HEK293 (cell line): ENCODE measurements at regions not wholly inside any gene's neighbourhood (a gene's known extent, or its start where the extent isn't known, plus 50 kb on each side); places are given as distances from the start of the nearest gene placed in this dataset.

Source experiments
- CTCF ChIA-PET: fragments of 350-600 bp; formaldehyde crosslinking; extraction: SDS; loops from one replicate; lab custom pipeline; 2021; ENCODE audit warnings: antibody characterized with exemption; lab: Yijun Ruan, JAX
- POLR2A ChIA-PET: fragments of 300-600 bp; formaldehyde crosslinking; extraction: SDS; loops from one replicate; lab custom pipeline; 2020; ENCODE audit warnings: antibody characterized with exemption, inconsistent platforms; lab: Yijun Ruan, JAX
- H3K27ac ChIP-seq: fragments of 200-500 bp; sonication (Bioruptor generic); 2 replicates; pipeline ENCODE4 v1.5.1; 2014; ENCODE audit warnings: low read depth, low read length, control low read depth, inconsistent platforms; ENCODE audit errors: extremely low read depth
- H3K36me3 ChIP-seq, 2 experiments: fragments of 200-500 bp in 1 of 2; sonication (Bioruptor generic) in 1 of 2; 1 replicate in 1 of 2; 2 replicates in 1 of 2; pipeline ENCODE4 v1.5.1; 2014 to 2017; ENCODE audit warnings: inconsistent platforms in 2 of 2, low read length in 2 of 2; ENCODE audit not compliant: control insufficient read depth in 2 of 2, insufficient read depth in 1 of 2
- H3K4me1 ChIP-seq: fragments of 200-500 bp; sonication (Bioruptor generic); 2 replicates; pipeline ENCODE4 v1.5.1; 2014; ENCODE audit warnings: mild to moderate bottlenecking, low read length, inconsistent platforms; ENCODE audit not compliant: control insufficient read depth, insufficient read depth
- H3K4me3 ChIP-seq: 2 replicates; pipeline ENCODE4 v1.5.1; 2011; ENCODE audit warnings: low read depth, mild to moderate bottlenecking, control low read depth, low read length, moderate library complexity
- H3K9me3 ChIP-seq: fragments of 200-500 bp; sonication (Bioruptor generic); 2 replicates; pipeline ENCODE4 v1.5.1; 2014; ENCODE audit warnings: low read depth, low read length, inconsistent platforms; ENCODE audit not compliant: control insufficient read depth, insufficient read depth
- AEBP2 ChIP-seq: fragments of 450-650 bp; formaldehyde crosslinking; IDR thresholded peaks from 2 replicates; pipeline ENCODE4 v1.5.1; 2016; ENCODE audit warnings: missing biosample characterization, missing genetic modification characterization, borderline replicate concordance
- HOXA7 ChIP-seq: sonication (generic); formaldehyde crosslinking; IDR thresholded peaks from 2 replicates; pipeline ENCODE4 v1.8.1; 2022; ENCODE audit warnings: missing genetic modification reagents, borderline replicate concordance
- KLF7 ChIP-seq: fragments of 450-650 bp; formaldehyde crosslinking; IDR thresholded peaks from 2 replicates; pipeline ENCODE4 v1.5.1; 2016; ENCODE audit warnings: missing biosample characterization, missing genetic modification characterization, borderline replicate concordance
- PRDM1 ChIP-seq: fragments of 450-650 bp; formaldehyde crosslinking; IDR thresholded peaks from 2 replicates; pipeline ENCODE4; 2016; ENCODE audit warnings: missing biosample characterization, missing genetic modification characterization
- PRDM4 ChIP-seq: fragments of 450-650 bp; formaldehyde crosslinking; IDR thresholded peaks from 2 replicates; pipeline ENCODE4 v1.5.1; 2017; ENCODE audit warnings: missing biosample characterization, missing genetic modification characterization
- SP3 ChIP-seq: fragments of 450-650 bp; formaldehyde crosslinking; IDR thresholded peaks from 2 replicates; pipeline ENCODE4 v1.5.1; 2016; ENCODE audit warnings: missing biosample characterization, missing genetic modification characterization
- TCF7L2 ChIP-seq: IDR thresholded peaks from 2 replicates; pipeline ENCODE4 v1.6.1; 2011; ENCODE audit warnings: low read depth, mild to moderate bottlenecking, inconsistent platforms, low read length, moderate library complexity, borderline replicate concordance
- TRIM28 ChIP-seq: IDR thresholded peaks from 2 replicates; pipeline ENCODE4 v1.6.1; 2011; ENCODE audit warnings: low read length, control low read depth, borderline replicate concordance
- ZBTB48 ChIP-seq: fragments of 450-650 bp; formaldehyde crosslinking; IDR thresholded peaks from 2 replicates; pipeline ENCODE4 v1.5.1; 2016; ENCODE audit warnings: missing biosample characterization, missing genetic modification characterization
- ZBTB6 ChIP-seq: fragments of 450-650 bp; formaldehyde crosslinking; IDR thresholded peaks from 2 replicates; pipeline ENCODE4 v1.5.1; 2017; ENCODE audit warnings: missing biosample characterization, missing genetic modification characterization
- ZBTB7A ChIP-seq: fragments of 450-650 bp; formaldehyde crosslinking; IDR thresholded peaks from 2 replicates; pipeline ENCODE4 v1.5.1; 2016; ENCODE audit warnings: low read depth, missing biosample characterization, missing genetic modification characterization
- ZNF16 ChIP-seq: fragments of 450-650 bp; formaldehyde crosslinking; IDR thresholded peaks from 2 replicates; pipeline ENCODE4 v1.5.1; 2016; ENCODE audit warnings: low read depth, missing biosample characterization, missing genetic modification characterization
- ZNF214 ChIP-seq: fragments of 450-650 bp; formaldehyde crosslinking; IDR thresholded peaks from 2 replicates; pipeline ENCODE4 v1.5.1; 2017; ENCODE audit warnings: missing biosample characterization, mild to moderate bottlenecking, missing genetic modification characterization, borderline replicate concordance
- ZNF416 ChIP-seq: fragments of 450-650 bp; formaldehyde crosslinking; IDR thresholded peaks from 2 replicates; pipeline ENCODE4 v1.5.1; 2016; ENCODE audit warnings: missing biosample characterization, missing genetic modification characterization
- ZNF501 ChIP-seq: fragments of 450-650 bp; formaldehyde crosslinking; IDR thresholded peaks from 2 replicates; pipeline ENCODE4 v1.5.1; 2016; ENCODE audit warnings: missing biosample characterization, missing genetic modification characterization
- ZNF529 ChIP-seq: fragments of 450-650 bp; formaldehyde crosslinking; IDR thresholded peaks from 2 replicates; pipeline ENCODE4 v1.5.1; 2017; ENCODE audit warnings: missing genetic modification characterization, missing biosample characterization; ENCODE audit not compliant: insufficient replicate concordance
- ZNF571 ChIP-seq: fragments of 450-650 bp; formaldehyde crosslinking; IDR thresholded peaks from 2 replicates; pipeline ENCODE4 v1.5.0; 2017; ENCODE audit warnings: missing biosample characterization, missing genetic modification characterization
- ZNF692 ChIP-seq: fragments of 450-650 bp; formaldehyde crosslinking; IDR thresholded peaks from 2 replicates; pipeline ENCODE4 v1.5.1; 2016; ENCODE audit warnings: missing biosample characterization, missing genetic modification characterization
- ZNF777 ChIP-seq: fragments of 450-650 bp; formaldehyde crosslinking; IDR thresholded peaks from 2 replicates; pipeline ENCODE4 v1.5.1; 2017; ENCODE audit warnings: missing biosample characterization, missing genetic modification characterization, borderline replicate concordance
- ZSCAN30 ChIP-seq: fragments of 450-650 bp; IDR thresholded peaks from 2 replicates; pipeline ENCODE4 v1.5.1; 2018; ENCODE audit warnings: missing biosample characterization, mild to moderate bottlenecking, missing genetic modification characterization, moderate library complexity

GRCh38 chr10:105968666-105969065 is 1195.8 kb downstream of the SORCS1 start:
- H3K27ac ChIP-seq = no peak overlapping the region
- ChIA-PET CTCF (no interaction called here), POLR2A (no interaction called here)
- H3K4me3 ChIP-seq = no peak overlapping the region
- H3K4me1 ChIP-seq = no peaks in the 10 kb centered on the region
- TF ChIP-seq ZNF692 (tag by site-specific recombination) (no peak), AEBP2 (tag by site-specific recombination) (no peak), ZNF571 (tag by site-specific recombination) (no peak), ZNF501 (tag by site-specific recombination) (no peak), PRDM4 (tag by site-specific recombination) (no peak), ZBTB6 (no peak), ZNF777 (tag by site-specific recombination) (no peak), ZSCAN30 (tag by site-specific recombination) (no peak), SP3 (tag by site-specific recombination) (no peak), TRIM28 (no peak), ZNF416 (no peak), PRDM1 (no peak), ZNF214 (tag by site-specific recombination) (no peak), ZBTB48 (no peak)
- H3K36me3 ChIP-seq = no peaks in the 10 kb centered on the region
- H3K9me3 ChIP-seq = no peaks in the 10 kb centered on the region

- TF ChIP-seq KLF7 (tag by site-specific recombination) (no peak), HOXA7 (CRISPR knock-in tag) (no peak), ZNF529 (tag by site-specific recombination) (no peak), TCF7L2 (no peak), ZBTB7A (tag by site-specific recombination) (no peak), ZNF16 (no peak)
- no peaks in the 10 kb centered on the region for H3K4me1 ChIP-seq
- H3K27ac ChIP-seq = no peak overlapping the region
- ChIA-PET POLR2A (no interaction called here), CTCF (no interaction called here)
- no peaks in the 10 kb centered on the region for H3K36me3 ChIP-seq
- no peaks in the 10 kb centered on the region for H3K9me3 ChIP-seq
- no peak overlapping the region for H3K4me3 ChIP-seq
Measured at GRCh38 chr10:105967256-105967655, 1197.2 kb downstream of the SORCS1 start.
